H9 (cell line): ENCODE measurements at regions not wholly inside any gene's neighbourhood (a gene's known extent, or its start where the extent isn't known, plus 50 kb on each side); places are given as distances from the start of the nearest gene placed in this dataset.

Experiments used
- DNase-seq: peaks from one replicate; pipeline ENCODE4 v3.0.0-alpha.2; 2017
- H2AFZ ChIP-seq: one replicate; pipeline ENCODE4 v1.6.1; 2013; ENCODE audit warnings: mild to moderate bottlenecking, low read length, control low read depth, moderate library complexity
- H2AK5ac ChIP-seq: 2 replicates; pipeline ENCODE4 v1.6.1; 2013; ENCODE audit warnings: low read length, control low read depth, mixed read lengths; ENCODE audit not compliant: insufficient read length
- H2BK120ac ChIP-seq: one replicate; pipeline ENCODE4 v1.6.1; 2013; ENCODE audit warnings: low read depth, mild to moderate bottlenecking, low read length, control low read depth, inconsistent platforms; ENCODE audit not compliant: poor library complexity, severe bottlenecking
- H2BK12ac ChIP-seq: 2 replicates; pipeline ENCODE4 v1.6.1; 2013; ENCODE audit warnings: low read length, control low read depth, mixed read lengths, low read depth; ENCODE audit not compliant: insufficient read length
- H2BK15ac ChIP-seq: 2 replicates; pipeline ENCODE4 v1.6.1; 2013; ENCODE audit warnings: low read depth, low read length, control low read depth
- H2BK20ac ChIP-seq: one replicate; pipeline ENCODE4 v1.6.1; 2013; ENCODE audit warnings: low read depth, mild to moderate bottlenecking, low read length, control low read depth, inconsistent platforms; ENCODE audit not compliant: poor library complexity, severe bottlenecking
- H2BK5ac ChIP-seq: 2 replicates; pipeline ENCODE4 v1.6.1; 2013; ENCODE audit warnings: low read length, control low read depth, mixed read lengths; ENCODE audit not compliant: insufficient read length
- H3K14ac ChIP-seq: 2 replicates; pipeline ENCODE4 v1.6.1; 2013; ENCODE audit warnings: low read length, control low read depth; ENCODE audit not compliant: insufficient read depth
- H3K18ac ChIP-seq: 2 replicates; pipeline ENCODE4 v1.6.1; 2013; ENCODE audit warnings: low read depth, mild to moderate bottlenecking, mixed read lengths, low read length, control low read depth; ENCODE audit not compliant: insufficient read length
- H3K23ac ChIP-seq: 2 replicates; pipeline ENCODE4 v1.6.1; 2013; ENCODE audit warnings: low read length, control low read depth, mixed read lengths, low read depth; ENCODE audit not compliant: insufficient read length
- H3K23me2 ChIP-seq: 2 replicates; pipeline ENCODE4 v1.6.1; 2013; ENCODE audit warnings: low read depth, mild to moderate bottlenecking, mixed read lengths, low read length, control low read depth; ENCODE audit not compliant: insufficient read length, poor library complexity, severe bottlenecking
- H3K27ac ChIP-seq: 2 replicates; pipeline ENCODE4 v1.5.1; 2013; ENCODE audit warnings: low read length, control low read depth, mixed read lengths, low read depth; ENCODE audit not compliant: insufficient read length
- H3K27me3 ChIP-seq: 2 replicates; pipeline ENCODE4 v1.6.1; 2013; ENCODE audit warnings: low read length, control low read depth, inconsistent platforms; ENCODE audit not compliant: insufficient read depth
- H3K4ac ChIP-seq: 2 replicates; pipeline ENCODE4 v1.6.1; 2013; ENCODE audit warnings: low read depth, mild to moderate bottlenecking, control low read depth, inconsistent platforms, low read length, moderate library complexity
- H3K4me1 ChIP-seq: 2 replicates; pipeline ENCODE4 v1.6.1; 2013; ENCODE audit warnings: low read length, control low read depth, inconsistent platforms; ENCODE audit not compliant: insufficient read depth
- H3K4me2 ChIP-seq: 2 replicates; pipeline ENCODE4 v1.6.1; 2013; ENCODE audit warnings: low read length, control low read depth, mixed read lengths; ENCODE audit not compliant: insufficient read length, insufficient read depth
- H3K56ac ChIP-seq: 2 replicates; pipeline ENCODE4 v1.6.1; 2013; ENCODE audit warnings: low read depth, mild to moderate bottlenecking, mixed read lengths, low read length, control low read depth; ENCODE audit not compliant: insufficient read length
- H3K79me1 ChIP-seq: 2 replicates; pipeline ENCODE4 v1.6.1; 2013; ENCODE audit warnings: low read depth, mild to moderate bottlenecking, moderate library complexity, low read length, control low read depth, inconsistent platforms; ENCODE audit not compliant: insufficient read depth, poor library complexity, severe bottlenecking
- H3K79me2 ChIP-seq: 2 replicates; pipeline ENCODE4 v1.6.1; 2013; ENCODE audit warnings: low read length, control low read depth, inconsistent platforms; ENCODE audit not compliant: insufficient read depth
- H3K9ac ChIP-seq: 2 replicates; pipeline ENCODE4 v1.6.1; 2013; ENCODE audit warnings: low read length, control low read depth, mixed read lengths; ENCODE audit not compliant: insufficient read length; ENCODE audit errors: extremely low read depth
- H3K9me3 ChIP-seq: one replicate; pipeline ENCODE4 v1.6.1; 2013; ENCODE audit warnings: low read depth, low read length, inconsistent platforms; ENCODE audit not compliant: control insufficient read depth
- H3T11ph ChIP-seq: one replicate; pipeline ENCODE4 v1.6.1; 2013; ENCODE audit warnings: mild to moderate bottlenecking, low read length, control low read depth, inconsistent platforms
- H4K20me1 ChIP-seq: one replicate; pipeline ENCODE4 v1.6.1; 2013; ENCODE audit not compliant: control insufficient read depth, insufficient read length, insufficient read depth
- H4K5ac ChIP-seq: 2 replicates; pipeline ENCODE4 v1.6.1; 2013; ENCODE audit warnings: low read depth, mild to moderate bottlenecking, mixed read lengths, low read length, control low read depth; ENCODE audit not compliant: insufficient read length
- H4K8ac ChIP-seq: replicated peaks from 2 replicates; pipeline ENCODE4 v1.6.1; 2013; ENCODE audit warnings: low read length, control low read depth, mixed read lengths, low read depth; ENCODE audit not compliant: insufficient read length
- H4K91ac ChIP-seq: 2 replicates; pipeline ENCODE4 v1.6.1; 2013; ENCODE audit warnings: low read depth, mild to moderate bottlenecking, moderate library complexity, mixed read lengths, low read length, control low read depth; ENCODE audit not compliant: insufficient read length
- H3K27ac Mint-ChIP-seq, 3 experiments: 2 replicates in 2 of 3; 3 replicates in 1 of 3; pipeline ENCODE4 v1.8.0; 2020 to 2021; ENCODE audit warnings: mixed read lengths in 3 of 3, mild to moderate bottlenecking in 1 of 3, moderate library complexity in 1 of 3
- H3K27me3 Mint-ChIP-seq: 2 replicates; pipeline ENCODE4 v1.8.0; 2021; ENCODE audit warnings: low read depth, mild to moderate bottlenecking, moderate library complexity, mixed read lengths
- H3K36me3 Mint-ChIP-seq, 3 experiments: 2 replicates in 2 of 3; 3 replicates in 1 of 3; pipeline ENCODE4 v1.8.0; 2020 to 2021; ENCODE audit warnings: low read depth in 3 of 3, mixed read lengths in 3 of 3; ENCODE audit not compliant: insufficient read depth in 1 of 3
- H3K4me1 Mint-ChIP-seq, 2 experiments: 2 replicates each; pipeline ENCODE4 v1.8.0; 2020; ENCODE audit warnings: mixed read lengths in 2 of 2
- H3K4me3 Mint-ChIP-seq, 2 experiments: 2 replicates in 1 of 2; 3 replicates in 1 of 2; pipeline ENCODE4 v1.8.0; 2020 to 2021; ENCODE audit warnings: mild to moderate bottlenecking in 2 of 2, mixed read lengths in 2 of 2, moderate library complexity in 1 of 2
- H3K9me3 Mint-ChIP-seq, 2 experiments: 2 replicates in 1 of 2; 3 replicates in 1 of 2; pipeline ENCODE4 v1.8.0; 2020; ENCODE audit warnings: mild to moderate bottlenecking in 2 of 2, mixed read lengths in 2 of 2, moderate library complexity in 1 of 2
- CTCF ChIP-seq: fragments of 200-600 bp; sonication (generic); conservative IDR thresholded peaks from 3 replicates; pipeline ENCODE4 v1.8.0; 2021; ENCODE audit warnings: antibody characterized with exemption, mild to moderate bottlenecking
- WGBS: extraction: QIAGEN DNeasy Blood & Tissue Kit; methylation state at CpG from one replicate; pipeline ENCODE4 v1.1.7; 2013; ENCODE audit warnings: missing lambda C conversion rate, low lambda C conversion rate, mixed read lengths; ENCODE audit not compliant: insufficient read length; ENCODE audit errors: extremely low coverage; 5-methylcytosine and 5-hydroxymethylcytosine counted together

GRCh38 chr6:4636881-4637224 is 139.4 kb upstream of the CDYL start:
- H3K27ac Mint-ChIP-seq, result peak overlapping the region in 1 of 3 experiments; percentile 70; a peak in 2 of 7 replicates
- no peak overlapping the region for H3T11ph ChIP-seq
- no peak overlapping the region for H2BK12ac ChIP-seq

More at GRCh38 chr6:4636881-4637224, 139.4 kb upstream of the CDYL start:
- Mint-ChIP-seq H3K27me3 (peaks cover 3% of the 10 kb centered on the region; the same call in 1 of the 2 replicates), H3K36me3 (peaks cover 0 to 4% (median 0%) of the 10 kb centered on the region in 3 experiments; a peak in 2 of 7 replicates), H3K4me1 (peaks cover 3 to 7% of the 10 kb centered on the region in 2 experiments; a peak in 3 of 4 replicates), H3K9me3 (peaks cover 2 to 3% of the 10 kb centered on the region in 2 experiments; a peak in 3 of 5 replicates), H3K4me3 (no peak overlapping the region)
- H2AFZ ChIP-seq, result no peak overlapping the region
- no peaks in the 10 kb centered on the region for H3K23me2 ChIP-seq
- DNase-seq, result no peak
- no peak overlapping the region for H2AK5ac ChIP-seq
- no peak overlapping the region for H4K5ac ChIP-seq
- H3K4ac ChIP-seq, result no peak overlapping the region
- H3K79me2 ChIP-seq, result no peaks in the 10 kb centered on the region
- no CpG with 5 or more reads among the region's 2 CpGs for WGBS
- no peak overlapping the region for H2BK5ac ChIP-seq
- H4K91ac ChIP-seq, result no peak overlapping the region
- no peak overlapping the region for H3K56ac ChIP-seq
- no peaks in the 10 kb centered on the region for H3K9me3 ChIP-seq
- no peak overlapping the region for H3K18ac ChIP-seq
- no peak overlapping the region for H2BK20ac ChIP-seq
- no peak overlapping the region for H3K4me2 ChIP-seq
- no peaks in the 10 kb centered on the region for H3K4me1 ChIP-seq
- no peak overlapping the region for H3K14ac ChIP-seq
- H4K20me1 ChIP-seq, result peaks cover 2% of the 10 kb centered on the region
- no peaks in the 10 kb centered on the region for H3K79me1 ChIP-seq
- H3K9ac ChIP-seq, result no peak overlapping the region
- no peak overlapping the region for H2BK120ac ChIP-seq
- no peak overlapping the region for H3K27ac ChIP-seq
- H3K27me3 ChIP-seq, result no peaks in the 10 kb centered on the region
- no peak overlapping the region for H2BK15ac ChIP-seq
- no peak for TF ChIP-seq CTCF
- H4K8ac ChIP-seq, result no peak overlapping the region
- no peak overlapping the region for H3K23ac ChIP-seq
